HL-60 (cell line): ENCODE measurements at regions not wholly inside any gene's neighbourhood (a gene's known extent, or its start where the extent isn't known, plus 50 kb on each side); places are given as distances from the start of the nearest gene placed in this dataset.

ENCODE experiments used
- DNase-seq, 2 experiments: peaks; one replicate each; pipeline ENCODE4 v3.0.0-alpha.2; 2010 to 2020; ENCODE audit warnings: low read depth in 1 of 2, low spot score in 1 of 2
- H3K27ac ChIP-seq: fragments of 250-450 bp; sonication (Bioruptor Pico); replicated peaks from 2 replicates; pipeline ENCODE4 v1.5.1; 2020; ENCODE audit warnings: mild to moderate bottlenecking, moderate library complexity
- H3K27me3 ChIP-seq: fragments of 250-450 bp; sonication (Bioruptor Pico); 2 replicates; pipeline ENCODE4 v1.5.1; 2021; ENCODE audit warnings: mild to moderate bottlenecking, moderate library complexity; ENCODE audit not compliant: insufficient read depth, poor library complexity, severe bottlenecking
- H3K4me3 ChIP-seq: replicated peaks from 2 replicates; pipeline ENCODE4 v1.5.1; 2011; ENCODE audit warnings: mild to moderate bottlenecking, control low read depth, low read length; ENCODE audit not compliant: insufficient read depth
- GABPA ChIP-seq: IDR thresholded peaks from 2 replicates; pipeline ENCODE4 v1.6.1; 2012; ENCODE audit warnings: low read depth
- POLR2AphosphoS5 ChIP-seq: IDR thresholded peaks from 2 replicates; pipeline ENCODE4 v1.6.1; 2012; ENCODE audit warnings: low read depth
- REST ChIP-seq: IDR thresholded peaks from 2 replicates; pipeline ENCODE4 v1.6.1; 2012; ENCODE audit warnings: low read depth; ENCODE audit not compliant: insufficient replicate concordance
- SPI1 ChIP-seq: IDR thresholded peaks from 2 replicates; pipeline ENCODE4 v1.6.1; 2012; ENCODE audit warnings: low read depth, mild to moderate bottlenecking, borderline replicate concordance
- TF ChIP-seq, protein P1 (sequence below): IDR thresholded peaks from one replicate; pipeline ENCODE4 v1.5.1; 2011; ENCODE audit warnings: low read length, control low read depth, inconsistent platforms; ENCODE audit not compliant: insufficient read depth

DNA sequence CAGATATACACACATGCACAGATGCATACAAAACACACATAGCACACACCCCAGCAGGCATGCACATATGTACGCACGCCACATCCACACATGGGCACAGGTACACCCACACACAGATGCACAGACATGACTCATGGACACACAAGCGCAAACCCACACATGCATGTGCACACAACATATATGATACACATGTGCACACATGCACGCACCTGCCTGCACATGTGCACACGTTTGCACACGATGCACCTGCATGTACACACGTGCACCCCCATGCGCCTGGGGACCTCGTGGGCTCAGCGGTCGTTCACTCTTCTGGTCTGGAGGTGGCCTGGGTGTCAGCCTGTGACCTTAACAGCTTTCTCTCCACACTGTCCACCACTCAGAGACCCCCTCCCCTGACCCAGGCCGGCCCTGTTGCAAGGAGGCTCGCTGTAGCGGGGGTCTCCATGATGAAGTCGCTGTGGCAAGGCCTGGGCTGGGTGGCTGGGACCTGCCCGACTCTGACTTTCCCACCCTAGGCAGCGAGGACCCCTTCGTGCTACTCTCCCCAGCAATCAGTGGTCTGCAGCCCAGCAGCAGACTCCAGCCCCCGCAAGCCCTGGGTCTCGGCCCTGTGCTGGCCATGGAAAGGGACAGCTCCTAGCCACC is 92.1 kb upstream of the TTC34 start:
- no peak for TF ChIP-seq POLR2AphosphoS5
- no peak for TF ChIP-seq SPI1
- TF ChIP-seq, protein P1, sequence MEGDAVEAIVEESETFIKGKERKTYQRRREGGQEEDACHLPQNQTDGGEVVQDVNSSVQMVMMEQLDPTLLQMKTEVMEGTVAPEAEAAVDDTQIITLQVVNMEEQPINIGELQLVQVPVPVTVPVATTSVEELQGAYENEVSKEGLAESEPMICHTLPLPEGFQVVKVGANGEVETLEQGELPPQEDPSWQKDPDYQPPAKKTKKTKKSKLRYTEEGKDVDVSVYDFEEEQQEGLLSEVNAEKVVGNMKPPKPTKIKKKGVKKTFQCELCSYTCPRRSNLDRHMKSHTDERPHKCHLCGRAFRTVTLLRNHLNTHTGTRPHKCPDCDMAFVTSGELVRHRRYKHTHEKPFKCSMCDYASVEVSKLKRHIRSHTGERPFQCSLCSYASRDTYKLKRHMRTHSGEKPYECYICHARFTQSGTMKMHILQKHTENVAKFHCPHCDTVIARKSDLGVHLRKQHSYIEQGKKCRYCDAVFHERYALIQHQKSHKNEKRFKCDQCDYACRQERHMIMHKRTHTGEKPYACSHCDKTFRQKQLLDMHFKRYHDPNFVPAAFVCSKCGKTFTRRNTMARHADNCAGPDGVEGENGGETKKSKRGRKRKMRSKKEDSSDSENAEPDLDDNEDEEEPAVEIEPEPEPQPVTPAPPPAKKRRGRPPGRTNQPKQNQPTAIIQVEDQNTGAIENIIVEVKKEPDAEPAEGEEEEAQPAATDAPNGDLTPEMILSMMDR = no peak
- TF ChIP-seq GABPA = no peak
- TF ChIP-seq REST = no peak
- Histone ChIP-seq H3K4me3 (no peak overlapping the region), H3K27me3 (no peaks in the 10 kb centered on the region), H3K27ac (no peak overlapping the region)
- no peak for DNase-seq

DNA sequence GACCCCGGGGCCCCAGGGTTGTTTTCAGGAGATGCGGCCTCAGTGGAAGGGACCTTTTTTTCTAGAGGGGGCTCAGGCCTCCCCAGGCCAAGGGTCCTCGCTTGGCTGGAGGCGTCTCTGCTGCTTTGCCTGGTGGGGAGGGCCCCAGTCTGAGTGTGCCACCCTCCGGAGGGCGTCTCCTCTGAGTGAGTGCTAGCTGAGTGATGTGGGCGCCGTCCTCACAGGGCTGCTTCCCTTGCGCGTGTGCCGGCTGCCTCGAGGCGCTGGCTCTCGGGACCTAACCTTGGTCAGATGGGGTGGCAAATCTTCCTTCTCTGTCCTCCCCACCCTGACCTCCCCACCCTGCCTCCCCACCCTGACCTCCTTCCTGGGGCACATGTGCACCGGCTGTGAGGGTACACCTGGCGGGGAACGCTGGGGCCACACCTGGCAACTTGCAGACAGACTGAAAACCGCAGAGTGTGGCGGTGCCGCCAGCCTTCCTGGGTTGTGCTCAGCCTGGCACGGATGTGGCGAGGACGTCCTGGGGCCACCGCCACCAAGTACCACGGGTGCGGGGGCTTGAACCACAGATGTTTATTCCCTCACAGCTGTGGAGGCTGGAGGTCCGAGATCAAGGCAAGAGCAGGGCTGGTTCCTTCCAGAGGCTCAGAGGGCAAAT is 93.0 kb upstream of the TTC34 start:
- no peak overlapping the region for H3K4me3 ChIP-seq

DNA sequence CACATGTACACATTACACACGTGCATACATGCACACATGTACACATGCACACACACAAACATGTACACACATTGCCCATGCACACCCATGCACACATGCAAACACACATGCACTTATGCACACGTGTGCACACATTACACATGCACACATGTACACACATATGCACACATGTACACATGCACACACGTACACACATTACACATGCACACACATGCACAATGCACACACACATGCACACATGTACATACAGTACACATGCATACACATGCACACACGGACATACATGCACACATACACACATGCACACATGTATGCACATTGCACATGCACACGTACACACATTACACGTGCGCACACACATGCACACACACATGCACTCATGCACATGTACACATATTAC is 95.3 kb upstream of the TTC34 start:
- DNase-seq = no peak

More for the DNA sequence above, 93.0 kb upstream of the TTC34 start:
- Histone ChIP-seq H3K27me3 (no peaks in the 10 kb centered on the region), H3K27ac (no peak overlapping the region)
- DNase-seq = no peak
- no peak for TF ChIP-seq SPI1
- no peak for TF ChIP-seq GABPA

More for the DNA sequence above, 95.3 kb upstream of the TTC34 start:
- H3K27ac ChIP-seq = no peak overlapping the region
- H3K27me3 ChIP-seq = no peaks in the 10 kb centered on the region
- TF ChIP-seq SPI1 (no peak), POLR2AphosphoS5 (no peak), GABPA (no peak), REST (no peak)
- TF ChIP-seq, protein P1 = no peak
- H3K4me3 ChIP-seq = no peak overlapping the region
